ENCODE measurements at regions not wholly inside any gene's neighbourhood (a gene's known extent, or its start where the extent isn't known, plus 50 kb on each side); places are given as distances from the start of the nearest gene placed in this dataset.

- no peak for TF ChIP-seq AFF4 (CRISPR knock-in tag; IDR thresholded peaks at IDR 0.05; ENCODE audit: borderline replicate concordance)
- TF ChIP-seq USF2 (CRISPR knock-in tag; IDR thresholded peaks at IDR 0.05): no peak
- no peak for TF ChIP-seq NFYB (CRISPR knock-in tag; conservative IDR thresholded peaks at IDR 0.05; ENCODE audit: low read depth)
- TF ChIP-seq ATF3 (CRISPR knock-in tag; conservative IDR thresholded peaks at IDR 0.05): no peak
- TF ChIP-seq ZMAT4 (CRISPR knock-in tag; IDR thresholded peaks at IDR 0.05): no peak
- no peak for TF ChIP-seq TCF7 (CRISPR knock-in tag; IDR thresholded peaks at IDR 0.05; ENCODE audit: low read depth)
- no peak for TF ChIP-seq EMX1 (CRISPR knock-in tag; IDR thresholded peaks at IDR 0.05)
- no peak for TF ChIP-seq NR3C1 (CRISPR knock-in tag; conservative IDR thresholded peaks at IDR 0.05; ENCODE audit: low read depth)
- no peak for TF ChIP-seq NR1H2 (CRISPR knock-in tag; IDR thresholded peaks at IDR 0.05)
Observed at GRCh38 chr1:214186103-214186824, 94.7 kb upstream of the SMYD2 start (continued).

- DNase-seq (ENCODE audit: low spot score) (peak; percentile 29), ATAC-seq (peak; percentile 69)
- TF ChIP-seq ZNF121 (CRISPR knock-in tag; IDR thresholded peaks at IDR 0.05) (peak; percentile 69; the same call in 1 of the 2 replicates), ZNF396 (CRISPR knock-in tag; IDR thresholded peaks at IDR 0.05; ENCODE audit: borderline replicate concordance) (no peak)
- H3K27ac Mint-ChIP-seq: no peak overlapping the region
- ChIA-PET CTCF (interaction anchor here (1.1 to 3.7 kb wide), 3 partner anchors 27 to 145 kb away, joined by 3 to 23 read pairs (median 8); no protein-coding TSS in a partner anchor), POLR2A (no interaction called here)
- peak overlapping the region; percentile 64 for H3K4me3 Mint-ChIP-seq
- H3K9me3 Mint-ChIP-seq: peaks cover 7% of the 10 kb centered on the region
- peaks cover 49% of the 10 kb centered on the region for H3K27me3 Mint-ChIP-seq (ENCODE audit: low read depth)
- H3K4me1 Mint-ChIP-seq: peaks cover 13% of the 10 kb centered on the region
- H3K36me3 Mint-ChIP-seq: peaks cover 5% of the 10 kb centered on the region; the same call in 1 of the 2 replicates
Observed at GRCh38 chr1:214187121-214187900, 93.6 kb upstream of the SMYD2 start.

- Mint-ChIP-seq H3K27ac (no peak overlapping the region), H3K27me3 (ENCODE audit: low read depth) (peaks cover 49% of the 10 kb centered on the region), H3K36me3 (peaks cover 3% of the 10 kb centered on the region; the same call in 1 of the 2 replicates), H3K4me3 (peak overlapping the region; percentile 64; the same call in 1 of the 2 replicates), H3K9me3 (peaks cover 4% of the 10 kb centered on the region), H3K4me1 (peaks cover 18% of the 10 kb centered on the region)
- POLR2A ChIA-PET: no interaction called here
- TF ChIP-seq ZNF138 (CRISPR knock-in tag; conservative IDR thresholded peaks at IDR 0.05): no peak
- no peak for TF ChIP-seq MXD4 (CRISPR knock-in tag; IDR thresholded peaks at IDR 0.05; ENCODE audit: borderline replicate concordance)
- no peak for TF ChIP-seq KAT7 (CRISPR knock-in tag; IDR thresholded peaks at IDR 0.05; ENCODE audit: borderline replicate concordance)
- DNase-seq (ENCODE audit: low spot score) (no peak), ATAC-seq (peak; percentile 57)
- CTCF ChIA-PET: interaction anchor here (2.1 to 3.7 kb wide), 2 partner anchors 26 to 145 kb away, joined by 8 to 23 read pairs; no protein-coding TSS in a partner anchor
Observed at GRCh38 chr1:214187933-214188332, 93.0 kb upstream of the SMYD2 start.

Data from WTC11 (cell line).